Loucy (cell line): ENCODE measurements at regions not wholly inside any gene's neighbourhood (a gene's known extent, or its start where the extent isn't known, plus 50 kb on each side); places are given as distances from the start of the nearest gene placed in this dataset.

Experiments used
- EZH2phosphoT487 ChIP-seq: fragments of 200-600 bp; IDR thresholded peaks from 2 replicates; pipeline ENCODE4 v1.6.1; 2018; ENCODE audit warnings: antibody characterized with exemption, mild to moderate bottlenecking, moderate library complexity, borderline replicate concordance
- TF ChIP-seq, protein P1 (sequence below): fragments of 200-600 bp; sonication (generic); conservative IDR thresholded peaks from 2 replicates; pipeline ENCODE4 v1.5.1; 2014; ENCODE audit warnings: mild to moderate bottlenecking, antibody characterized with exemption, low read length

DNA sequence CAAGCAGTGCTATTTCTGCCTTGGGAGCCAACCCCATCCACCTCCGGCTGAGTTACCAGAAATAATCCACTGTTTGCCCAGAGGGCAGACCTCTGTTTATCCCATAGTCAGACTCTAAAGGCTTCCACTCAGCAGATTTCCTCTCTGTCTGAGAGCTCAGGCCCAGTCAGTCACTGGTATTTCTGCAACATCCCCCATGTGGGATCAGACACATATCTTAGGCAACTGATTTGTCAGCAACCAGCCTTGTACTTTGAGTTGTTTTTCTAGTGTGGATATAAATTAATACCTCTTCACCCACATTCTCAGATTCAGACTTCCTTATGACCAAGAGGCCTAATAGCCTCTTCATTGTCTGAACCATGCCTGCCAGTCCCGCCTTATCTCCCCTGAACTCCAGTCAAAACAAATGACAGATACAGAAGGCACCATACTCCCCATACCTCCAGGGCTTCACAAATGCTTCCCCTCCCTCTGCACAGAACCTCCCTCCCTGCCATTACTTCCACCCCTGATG, 193.6 kb downstream of the FAM76B start:
- TF ChIP-seq, protein P1, sequence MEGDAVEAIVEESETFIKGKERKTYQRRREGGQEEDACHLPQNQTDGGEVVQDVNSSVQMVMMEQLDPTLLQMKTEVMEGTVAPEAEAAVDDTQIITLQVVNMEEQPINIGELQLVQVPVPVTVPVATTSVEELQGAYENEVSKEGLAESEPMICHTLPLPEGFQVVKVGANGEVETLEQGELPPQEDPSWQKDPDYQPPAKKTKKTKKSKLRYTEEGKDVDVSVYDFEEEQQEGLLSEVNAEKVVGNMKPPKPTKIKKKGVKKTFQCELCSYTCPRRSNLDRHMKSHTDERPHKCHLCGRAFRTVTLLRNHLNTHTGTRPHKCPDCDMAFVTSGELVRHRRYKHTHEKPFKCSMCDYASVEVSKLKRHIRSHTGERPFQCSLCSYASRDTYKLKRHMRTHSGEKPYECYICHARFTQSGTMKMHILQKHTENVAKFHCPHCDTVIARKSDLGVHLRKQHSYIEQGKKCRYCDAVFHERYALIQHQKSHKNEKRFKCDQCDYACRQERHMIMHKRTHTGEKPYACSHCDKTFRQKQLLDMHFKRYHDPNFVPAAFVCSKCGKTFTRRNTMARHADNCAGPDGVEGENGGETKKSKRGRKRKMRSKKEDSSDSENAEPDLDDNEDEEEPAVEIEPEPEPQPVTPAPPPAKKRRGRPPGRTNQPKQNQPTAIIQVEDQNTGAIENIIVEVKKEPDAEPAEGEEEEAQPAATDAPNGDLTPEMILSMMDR: no peak
- no peak for TF ChIP-seq EZH2phosphoT487
